Neural cell (in vitro differentiated cells): ENCODE measurements at regions not wholly inside any gene's neighbourhood (a gene's known extent, or its start where the extent isn't known, plus 50 kb on each side); places are given as distances from the start of the nearest gene placed in this dataset.

Source experiments
- EP300 ChIP-seq: fragments of 450-650 bp; conservative IDR thresholded peaks from 2 replicates; pipeline ENCODE4 v1.6.1; 2014; ENCODE audit warnings: antibody characterized with exemption, mild to moderate bottlenecking, moderate library complexity; ENCODE audit not compliant: poor library complexity, severe bottlenecking
- EZH2 ChIP-seq: fragments of 200-600, 300-800 bp; shearing (Covaris generic), sonication (generic); IDR thresholded peaks from 2 replicates; pipeline ENCODE4 v1.6.1; 2014; ENCODE audit warnings: antibody characterized with exemption, low read length, borderline replicate concordance, mild to moderate bottlenecking; ENCODE audit not compliant: insufficient read depth, poor library complexity, severe bottlenecking
- MXI1 ChIP-seq: fragments of 450-650 bp; conservative IDR thresholded peaks from 2 replicates; pipeline ENCODE4 v1.6.1; 2014; ENCODE audit warnings: antibody characterized with exemption, mild to moderate bottlenecking; ENCODE audit not compliant: poor library complexity, severe bottlenecking
- POLR2AphosphoS5 ChIP-seq: IDR thresholded peaks from 2 replicates; pipeline ENCODE4 v1.6.1; 2012
- RAD21 ChIP-seq: fragments of 450-650 bp; conservative IDR thresholded peaks from 2 replicates; pipeline ENCODE4 v1.6.1; 2014; ENCODE audit warnings: antibody characterized with exemption, mild to moderate bottlenecking, moderate library complexity
- TAF1 ChIP-seq: IDR thresholded peaks from 2 replicates; pipeline ENCODE4 v1.6.1; 2012; ENCODE audit warnings: low read depth
- TF ChIP-seq, protein P1 (sequence below): fragments of 450-650 bp; IDR thresholded peaks from 2 replicates; pipeline ENCODE4 v1.5.1; 2014; ENCODE audit warnings: antibody characterized with exemption, mild to moderate bottlenecking, moderate library complexity; ENCODE audit not compliant: poor library complexity, severe bottlenecking
- TF ChIP-seq, protein P2 (sequence below): IDR thresholded peaks from 2 replicates; pipeline ENCODE4 v1.6.1; 2012; ENCODE audit warnings: borderline replicate concordance

DNA sequence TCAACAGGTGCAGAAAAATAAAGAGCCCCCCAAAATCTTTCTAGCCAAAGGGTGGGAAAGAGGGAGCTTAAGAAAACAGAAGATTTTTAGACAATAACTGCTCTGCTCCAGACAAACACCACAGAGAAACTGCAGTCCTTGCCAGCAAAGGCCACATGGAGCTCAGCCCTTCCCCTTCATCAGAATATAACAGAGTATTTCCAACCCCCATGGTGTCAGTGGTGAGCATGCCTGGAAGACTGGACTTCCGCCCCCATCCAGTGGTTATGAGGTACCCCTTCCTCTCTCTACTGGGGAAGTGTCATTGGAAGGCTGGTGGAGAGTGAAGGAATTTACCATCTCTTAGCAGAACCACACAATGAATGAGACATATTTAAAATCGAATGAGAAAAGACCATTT is 1007.3 kb upstream of the CELF2 start:
- TF ChIP-seq, protein P1, sequence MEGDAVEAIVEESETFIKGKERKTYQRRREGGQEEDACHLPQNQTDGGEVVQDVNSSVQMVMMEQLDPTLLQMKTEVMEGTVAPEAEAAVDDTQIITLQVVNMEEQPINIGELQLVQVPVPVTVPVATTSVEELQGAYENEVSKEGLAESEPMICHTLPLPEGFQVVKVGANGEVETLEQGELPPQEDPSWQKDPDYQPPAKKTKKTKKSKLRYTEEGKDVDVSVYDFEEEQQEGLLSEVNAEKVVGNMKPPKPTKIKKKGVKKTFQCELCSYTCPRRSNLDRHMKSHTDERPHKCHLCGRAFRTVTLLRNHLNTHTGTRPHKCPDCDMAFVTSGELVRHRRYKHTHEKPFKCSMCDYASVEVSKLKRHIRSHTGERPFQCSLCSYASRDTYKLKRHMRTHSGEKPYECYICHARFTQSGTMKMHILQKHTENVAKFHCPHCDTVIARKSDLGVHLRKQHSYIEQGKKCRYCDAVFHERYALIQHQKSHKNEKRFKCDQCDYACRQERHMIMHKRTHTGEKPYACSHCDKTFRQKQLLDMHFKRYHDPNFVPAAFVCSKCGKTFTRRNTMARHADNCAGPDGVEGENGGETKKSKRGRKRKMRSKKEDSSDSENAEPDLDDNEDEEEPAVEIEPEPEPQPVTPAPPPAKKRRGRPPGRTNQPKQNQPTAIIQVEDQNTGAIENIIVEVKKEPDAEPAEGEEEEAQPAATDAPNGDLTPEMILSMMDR, result no peak
- no peak for TF ChIP-seq EP300
- TF ChIP-seq POLR2AphosphoS5, result no peak
- no peak for TF ChIP-seq RAD21
- TF ChIP-seq MXI1, result no peak
- TF ChIP-seq, protein P2, sequence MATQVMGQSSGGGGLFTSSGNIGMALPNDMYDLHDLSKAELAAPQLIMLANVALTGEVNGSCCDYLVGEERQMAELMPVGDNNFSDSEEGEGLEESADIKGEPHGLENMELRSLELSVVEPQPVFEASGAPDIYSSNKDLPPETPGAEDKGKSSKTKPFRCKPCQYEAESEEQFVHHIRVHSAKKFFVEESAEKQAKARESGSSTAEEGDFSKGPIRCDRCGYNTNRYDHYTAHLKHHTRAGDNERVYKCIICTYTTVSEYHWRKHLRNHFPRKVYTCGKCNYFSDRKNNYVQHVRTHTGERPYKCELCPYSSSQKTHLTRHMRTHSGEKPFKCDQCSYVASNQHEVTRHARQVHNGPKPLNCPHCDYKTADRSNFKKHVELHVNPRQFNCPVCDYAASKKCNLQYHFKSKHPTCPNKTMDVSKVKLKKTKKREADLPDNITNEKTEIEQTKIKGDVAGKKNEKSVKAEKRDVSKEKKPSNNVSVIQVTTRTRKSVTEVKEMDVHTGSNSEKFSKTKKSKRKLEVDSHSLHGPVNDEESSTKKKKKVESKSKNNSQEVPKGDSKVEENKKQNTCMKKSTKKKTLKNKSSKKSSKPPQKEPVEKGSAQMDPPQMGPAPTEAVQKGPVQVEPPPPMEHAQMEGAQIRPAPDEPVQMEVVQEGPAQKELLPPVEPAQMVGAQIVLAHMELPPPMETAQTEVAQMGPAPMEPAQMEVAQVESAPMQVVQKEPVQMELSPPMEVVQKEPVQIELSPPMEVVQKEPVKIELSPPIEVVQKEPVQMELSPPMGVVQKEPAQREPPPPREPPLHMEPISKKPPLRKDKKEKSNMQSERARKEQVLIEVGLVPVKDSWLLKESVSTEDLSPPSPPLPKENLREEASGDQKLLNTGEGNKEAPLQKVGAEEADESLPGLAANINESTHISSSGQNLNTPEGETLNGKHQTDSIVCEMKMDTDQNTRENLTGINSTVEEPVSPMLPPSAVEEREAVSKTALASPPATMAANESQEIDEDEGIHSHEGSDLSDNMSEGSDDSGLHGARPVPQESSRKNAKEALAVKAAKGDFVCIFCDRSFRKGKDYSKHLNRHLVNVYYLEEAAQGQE, result no peak
- no peak for TF ChIP-seq TAF1
- TF ChIP-seq EZH2, result no peak
